Adrenal gland (tissue), 5 donors: ENCODE measurements at regions not wholly inside any gene's neighbourhood (a gene's known extent, or its start where the extent isn't known, plus 50 kb on each side); places are given as distances from the start of the nearest gene placed in this dataset.

Source experiments
- POLR2A ChIP-seq, 2 donors: fragments of 450-650 bp; IDR thresholded peaks; one replicate each; pipeline ENCODE4 v1.6.1; 2017; ENCODE audit warnings: antibody characterized with exemption in 2 of 2, mild to moderate bottlenecking in 2 of 2, moderate library complexity in 1 of 2
- TF ChIP-seq, protein P1 (sequence below), 6 experiments: fragments of 450-650 bp in 4 of 6; fragments of 200-600 bp in 2 of 6; sonication (generic) in 1 of 6; IDR thresholded peaks; 1 replicate in 5 of 6; 2 replicates in 1 of 6; pipeline versions ENCODE4 v1.5.1 to v1.8.0; 2016 to 2021; ENCODE audit warnings: antibody characterized with exemption in 6 of 6, mild to moderate bottlenecking in 2 of 6, moderate library complexity in 1 of 6
- donor health status: DM: no; HTN: no; CAD: no.

DNA sequence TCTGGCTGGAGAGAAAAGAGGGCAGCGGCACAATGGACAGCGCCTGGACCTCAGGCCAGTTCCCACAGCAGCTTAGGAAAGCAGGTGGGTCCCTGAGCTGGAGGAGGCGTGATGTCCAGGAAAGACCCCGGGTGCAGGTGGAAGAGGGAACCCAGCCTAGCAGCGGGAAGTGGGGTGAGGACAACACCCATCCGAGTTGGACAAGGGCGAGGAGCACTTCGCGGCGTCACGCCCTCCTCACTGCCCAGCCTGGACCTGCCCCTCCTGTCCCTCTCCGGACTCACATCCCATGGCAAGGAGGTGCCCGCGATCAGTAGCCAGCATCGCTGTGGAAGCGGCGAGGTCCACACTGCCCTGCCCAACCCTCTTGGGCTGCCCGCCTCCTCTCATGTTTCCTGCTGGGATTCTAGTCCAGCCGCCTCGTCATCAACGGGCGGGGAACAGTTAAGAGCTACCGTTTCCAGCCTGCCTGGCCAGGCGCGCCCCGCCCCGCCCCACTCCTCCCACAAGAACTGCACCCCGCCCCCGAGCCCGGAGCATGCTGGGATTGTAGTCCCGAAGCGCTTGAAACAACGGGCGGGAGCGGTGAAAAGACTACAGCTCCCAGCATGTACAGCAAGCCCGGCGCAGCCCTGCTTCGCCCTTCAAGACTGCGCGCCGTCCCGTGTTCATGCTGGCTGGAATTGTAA is 930.6 kb upstream of the ZNF722 start:
- TF ChIP-seq POLR2A (IDR thresholded peaks at IDR 0.05) = no peak
- TF ChIP-seq, protein P1, sequence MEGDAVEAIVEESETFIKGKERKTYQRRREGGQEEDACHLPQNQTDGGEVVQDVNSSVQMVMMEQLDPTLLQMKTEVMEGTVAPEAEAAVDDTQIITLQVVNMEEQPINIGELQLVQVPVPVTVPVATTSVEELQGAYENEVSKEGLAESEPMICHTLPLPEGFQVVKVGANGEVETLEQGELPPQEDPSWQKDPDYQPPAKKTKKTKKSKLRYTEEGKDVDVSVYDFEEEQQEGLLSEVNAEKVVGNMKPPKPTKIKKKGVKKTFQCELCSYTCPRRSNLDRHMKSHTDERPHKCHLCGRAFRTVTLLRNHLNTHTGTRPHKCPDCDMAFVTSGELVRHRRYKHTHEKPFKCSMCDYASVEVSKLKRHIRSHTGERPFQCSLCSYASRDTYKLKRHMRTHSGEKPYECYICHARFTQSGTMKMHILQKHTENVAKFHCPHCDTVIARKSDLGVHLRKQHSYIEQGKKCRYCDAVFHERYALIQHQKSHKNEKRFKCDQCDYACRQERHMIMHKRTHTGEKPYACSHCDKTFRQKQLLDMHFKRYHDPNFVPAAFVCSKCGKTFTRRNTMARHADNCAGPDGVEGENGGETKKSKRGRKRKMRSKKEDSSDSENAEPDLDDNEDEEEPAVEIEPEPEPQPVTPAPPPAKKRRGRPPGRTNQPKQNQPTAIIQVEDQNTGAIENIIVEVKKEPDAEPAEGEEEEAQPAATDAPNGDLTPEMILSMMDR (IDR thresholded peaks at IDR 0.05) = no peak
